Muscle of leg (tissue), 3 donors: ENCODE measurements at regions not wholly inside any gene's neighbourhood (a gene's known extent, or its start where the extent isn't known, plus 50 kb on each side); places are given as distances from the start of the nearest gene placed in this dataset.
"Not testable (repeated sequence)": the region's sequence is repeated elsewhere in the genome, so short reads cannot be mapped to it uniquely, and the experiment has no call there.

Experiments
- DNase-seq: peaks from one replicate; pipeline ENCODE4 v3.0.0; 2013
- H3K27ac ChIP-seq: one replicate; pipeline ENCODE4 v1.5.1; 2013; ENCODE audit warnings: mild to moderate bottlenecking, low read length, control low read depth
- H3K27me3 ChIP-seq: one replicate; pipeline ENCODE4 v1.6.1; 2013; ENCODE audit warnings: low read length; ENCODE audit not compliant: control insufficient read depth, insufficient read depth
- H3K36me3 ChIP-seq: one replicate; pipeline ENCODE4 v1.6.1; 2013; ENCODE audit warnings: low read length; ENCODE audit not compliant: control insufficient read depth, insufficient read depth
- H3K4me1 ChIP-seq: one replicate; pipeline ENCODE4 v1.6.1; 2013; ENCODE audit warnings: low read length; ENCODE audit not compliant: control insufficient read depth, insufficient read depth
- H3K4me3 ChIP-seq: one replicate; pipeline ENCODE4 v1.5.1; 2013; ENCODE audit warnings: low read length, control low read depth
- H3K9me3 ChIP-seq: replicated peaks from 2 replicates; pipeline ENCODE4 v1.6.1; 2013; ENCODE audit warnings: low read depth, low read length; ENCODE audit not compliant: control insufficient read depth
- WGBS: methylation state at CpG from one replicate; pipeline ENCODE4 v1.1.5; 2013; ENCODE audit warnings: missing lambda C conversion rate; ENCODE audit not compliant: insufficient coverage; 5-methylcytosine and 5-hydroxymethylcytosine counted together

- not testable (repeated sequence) for H3K4me3 ChIP-seq, H3K4me1 ChIP-seq, H3K9me3 ChIP-seq, H3K36me3 ChIP-seq, H3K27ac ChIP-seq, H3K27me3 ChIP-seq, DNase-seq
- 97% methylated on average over 3 of the region's 28 CpGs for WGBS
Measured at GRCh38 chr12:9312406-9313392, 104.5 kb upstream of the PZP start.

DNA sequence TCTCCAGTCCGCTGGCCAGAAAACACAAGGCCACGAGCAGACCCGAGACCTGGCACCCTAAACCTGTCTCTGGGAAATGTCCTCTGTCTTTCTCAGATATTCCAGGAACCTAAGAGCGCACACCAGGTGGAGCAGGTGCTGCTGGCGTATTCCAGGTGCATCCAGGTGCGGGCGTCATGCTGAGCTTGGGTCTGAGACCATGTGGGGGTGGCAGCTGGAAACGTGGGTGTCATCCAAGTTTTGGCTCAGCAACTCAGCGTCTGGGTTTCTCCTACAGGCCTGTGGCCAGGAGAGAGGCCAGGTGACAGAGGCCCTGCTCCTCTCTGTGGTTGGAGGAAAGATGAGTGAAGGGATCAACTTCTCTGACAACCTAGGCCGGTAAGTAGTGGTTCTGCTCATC lies 103.3 kb upstream of the PZP start:
- not testable (repeated sequence) for H3K27me3 ChIP-seq, DNase-seq, H3K4me1 ChIP-seq, H3K9me3 ChIP-seq, H3K4me3 ChIP-seq, H3K36me3 ChIP-seq, H3K27ac ChIP-seq
- 79% methylated on average over 8 of the region's 10 CpGs for WGBS

- H3K27ac ChIP-seq, H3K4me1 ChIP-seq, H3K27me3 ChIP-seq, H3K36me3 ChIP-seq, H3K9me3 ChIP-seq, H3K4me3 ChIP-seq, DNase-seq: not testable (repeated sequence)
- no CpG with 5 or more reads among the region's 7 CpGs for WGBS
Measured at GRCh38 chr12:9310645-9311044, 102.5 kb upstream of the PZP start.

DNA sequence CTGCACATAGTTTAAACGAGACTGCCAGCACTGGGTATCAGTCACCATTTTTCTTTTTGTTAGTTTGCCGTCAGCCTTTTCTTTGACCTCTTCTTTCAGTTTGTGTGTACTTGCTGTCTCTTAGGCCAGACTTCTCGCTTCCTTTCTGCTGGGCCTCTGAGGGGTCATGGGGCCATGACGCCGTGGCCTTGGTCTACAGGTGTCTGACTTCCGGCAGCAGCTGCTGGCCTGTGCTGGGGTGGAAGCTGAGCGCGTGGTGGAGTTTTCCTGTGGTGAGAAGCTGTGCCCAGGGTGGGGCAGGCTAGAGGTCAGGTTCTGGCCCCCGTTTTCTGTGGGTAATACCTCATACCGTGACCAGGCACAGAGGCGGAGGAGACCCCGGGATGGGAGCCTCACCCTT lies 101.6 kb upstream of the PZP start:
- not testable (repeated sequence) for H3K9me3 ChIP-seq

DNA sequence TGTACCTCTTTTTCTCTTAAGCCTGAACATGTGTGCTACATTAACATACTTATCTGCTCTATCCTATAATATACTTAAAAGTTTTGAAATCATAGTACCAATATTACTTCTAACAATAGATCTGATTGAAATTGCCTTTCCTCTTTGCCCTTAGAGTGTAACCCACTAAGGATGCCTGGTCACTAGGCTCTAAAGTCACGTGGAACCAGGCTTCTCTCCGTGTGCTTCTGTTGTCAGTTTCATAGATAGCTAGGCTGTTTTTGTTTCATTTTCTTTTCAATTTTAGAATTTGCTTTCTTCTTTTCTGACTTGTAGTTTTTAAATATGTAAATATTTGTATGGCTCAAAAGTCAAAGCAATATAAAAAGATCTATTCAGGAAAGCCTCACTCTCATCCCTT lies 100.5 kb upstream of the PZP start:
- not testable (repeated sequence) for H3K9me3 ChIP-seq, H3K4me1 ChIP-seq, H3K4me3 ChIP-seq, H3K27ac ChIP-seq, DNase-seq, H3K36me3 ChIP-seq, H3K27me3 ChIP-seq
- no CpG with 5 or more reads among the region's 2 CpGs for WGBS

More for the DNA sequence above, 101.6 kb upstream of the PZP start:
- H3K27ac ChIP-seq, H3K4me1 ChIP-seq, H3K27me3 ChIP-seq, DNase-seq, H3K36me3 ChIP-seq, H3K4me3 ChIP-seq: not testable (repeated sequence)
- WGBS, result no CpG with 5 or more reads among the region's 12 CpGs

- H3K27me3 ChIP-seq, DNase-seq, H3K9me3 ChIP-seq, H3K27ac ChIP-seq, H3K4me1 ChIP-seq, H3K4me3 ChIP-seq, H3K36me3 ChIP-seq: not testable (repeated sequence)
- WGBS, result no CpG with 5 or more reads among the region's 10 CpGs
Measured at GRCh38 chr12:9308163-9308562, 100.0 kb upstream of the PZP start.

DNA sequence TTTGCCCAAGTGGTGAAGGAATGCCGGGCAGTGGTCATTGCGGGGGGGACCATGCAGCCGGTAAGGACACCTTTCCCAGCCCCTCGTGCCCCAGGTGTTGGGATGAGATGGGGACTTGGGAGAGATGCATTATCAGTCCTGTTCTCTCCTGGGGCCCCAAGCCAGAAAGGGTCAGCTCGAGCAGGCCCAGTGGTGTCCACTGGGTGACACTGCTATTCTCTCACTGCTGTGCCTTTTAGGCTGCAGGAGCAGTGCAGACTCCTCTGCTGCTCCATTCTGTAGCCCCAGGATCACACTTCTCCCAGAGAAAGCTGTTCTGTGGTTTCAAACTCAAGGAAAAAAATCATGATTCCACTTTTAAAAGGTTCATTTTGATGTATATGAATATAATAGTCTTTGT lies 99.1 kb upstream of the PZP start:
- WGBS, result 100% methylated on average over 1 of the region's 5 CpGs
- not testable (repeated sequence) for H3K36me3 ChIP-seq, H3K4me1 ChIP-seq, H3K4me3 ChIP-seq, DNase-seq, H3K27me3 ChIP-seq, H3K27ac ChIP-seq, H3K9me3 ChIP-seq

GRCh38 chr12:9306004-9306403 lies 97.8 kb upstream of the PZP start:
- H3K27me3 ChIP-seq, H3K36me3 ChIP-seq, H3K4me1 ChIP-seq, DNase-seq, H3K9me3 ChIP-seq, H3K4me3 ChIP-seq, H3K27ac ChIP-seq: not testable (repeated sequence)
- no CpG with 5 or more reads among the region's 12 CpGs for WGBS

DNA sequence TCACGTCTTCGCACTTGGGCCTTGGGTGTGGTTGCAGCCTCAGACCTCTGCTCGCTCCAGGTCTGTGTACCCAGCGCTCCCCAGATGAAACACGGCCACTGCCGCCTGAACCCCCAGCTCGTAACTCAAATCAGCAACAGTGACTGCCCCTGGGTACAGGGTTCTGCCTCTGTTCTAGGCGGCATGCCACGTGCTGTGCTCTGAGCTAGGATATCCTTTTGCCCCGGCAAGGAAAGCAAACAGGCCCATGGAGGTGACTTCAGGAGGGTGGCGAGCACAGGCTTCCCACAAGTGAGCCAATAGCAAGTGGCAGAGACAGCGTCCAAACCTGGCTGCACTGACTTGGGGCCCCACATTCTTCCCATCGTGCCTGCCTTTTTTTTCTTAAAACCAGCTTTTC lies 96.3 kb upstream of the PZP start:
- WGBS, result 100% methylated on average over 3 of the region's 13 CpGs
- H3K9me3 ChIP-seq, H3K27ac ChIP-seq, DNase-seq, H3K4me3 ChIP-seq, H3K4me1 ChIP-seq, H3K36me3 ChIP-seq, H3K27me3 ChIP-seq: not testable (repeated sequence)

- no CpG with 5 or more reads among the region's 13 CpGs for WGBS
- DNase-seq, H3K4me1 ChIP-seq, H3K4me3 ChIP-seq, H3K27me3 ChIP-seq, H3K36me3 ChIP-seq, H3K9me3 ChIP-seq, H3K27ac ChIP-seq: not testable (repeated sequence)
Measured at GRCh38 chr12:9295872-9296271, 87.7 kb upstream of the PZP start.
